NCI-H1105 (cell line): ENCODE measurements at regions not wholly inside any gene's neighbourhood (a gene's known extent, or its start where the extent isn't known, plus 50 kb on each side); places are given as distances from the start of the nearest gene placed in this dataset.

ENCODE experiments used
- DNase-seq: peaks from one replicate; lab custom pipeline; 2025; lab: John Stamatoyannopoulos, UW

GRCh38 chr11:45063669-45064068 is 82.8 kb upstream of the PRDM11 start:
- DNase-seq: no peak

GRCh38 chr11:45067966-45068365 is 78.5 kb upstream of the PRDM11 start:
- DNase-seq: no peak

- DNase-seq: no peak
Measured at GRCh38 chr11:45071232-45071631, 75.2 kb upstream of the PRDM11 start.

- DNase-seq: no peak
Measured at GRCh38 chr11:45073685-45074141, 72.7 kb upstream of the PRDM11 start.

GRCh38 chr11:45075519-45075918 is 70.9 kb upstream of the PRDM11 start:
- DNase-seq: no peak

- DNase-seq: no peak
Measured at GRCh38 chr11:45075952-45076351, 70.5 kb upstream of the PRDM11 start.

- DNase-seq: no peak
Measured at GRCh38 chr11:45076761-45077160, 69.7 kb upstream of the PRDM11 start.

- DNase-seq: no peak
Measured at GRCh38 chr11:45078236-45079074, 68.0 kb upstream of the PRDM11 start.

GRCh38 chr11:45079075-45079444 is 67.4 kb upstream of the PRDM11 start:
- no peak for DNase-seq

GRCh38 chr11:45079567-45079942 is 66.9 kb upstream of the PRDM11 start:
- DNase-seq: no peak

GRCh38 chr11:45079943-45080719 is 66.3 kb upstream of the PRDM11 start:
- no peak for DNase-seq

- DNase-seq: no peak
Measured at GRCh38 chr11:45082744-45083543, 63.5 kb upstream of the PRDM11 start.

- no peak for DNase-seq
Measured at GRCh38 chr11:45083544-45084087, 62.8 kb upstream of the PRDM11 start.

- no peak for DNase-seq
Measured at GRCh38 chr11:45085646-45086501, 60.6 kb upstream of the PRDM11 start.

GRCh38 chr11:45086526-45086925 is 59.9 kb upstream of the PRDM11 start:
- DNase-seq: no peak

- no peak for DNase-seq
Measured at GRCh38 chr11:45087086-45087899, 59.1 kb upstream of the PRDM11 start.

GRCh38 chr11:45087900-45088160 is 58.6 kb upstream of the PRDM11 start:
- DNase-seq: no peak

- DNase-seq: no peak
Measured at GRCh38 chr11:45089251-45089650, 57.2 kb upstream of the PRDM11 start.

- DNase-seq: no peak
Measured at GRCh38 chr11:45089676-45090499, 56.6 kb upstream of the PRDM11 start.

GRCh38 chr11:45090607-45091006 is 55.8 kb upstream of the PRDM11 start:
- no peak for DNase-seq
